GM08714 (cell line): ENCODE measurements at regions not wholly inside any gene's neighbourhood (a gene's known extent, or its start where the extent isn't known, plus 50 kb on each side); places are given as distances from the start of the nearest gene placed in this dataset.

Source experiments
- H3K4me3 ChIP-seq: fragments of 200-500 bp; sonication (Bioruptor generic); 2 replicates; pipeline ENCODE4 v1.5.1; 2014; ENCODE audit warnings: mild to moderate bottlenecking, low read length, inconsistent platforms
- ZNF274 ChIP-seq: IDR thresholded peaks from 2 replicates; pipeline ENCODE4 v1.6.1; 2012; ENCODE audit warnings: mild to moderate bottlenecking, low read depth, low read length

DNA sequence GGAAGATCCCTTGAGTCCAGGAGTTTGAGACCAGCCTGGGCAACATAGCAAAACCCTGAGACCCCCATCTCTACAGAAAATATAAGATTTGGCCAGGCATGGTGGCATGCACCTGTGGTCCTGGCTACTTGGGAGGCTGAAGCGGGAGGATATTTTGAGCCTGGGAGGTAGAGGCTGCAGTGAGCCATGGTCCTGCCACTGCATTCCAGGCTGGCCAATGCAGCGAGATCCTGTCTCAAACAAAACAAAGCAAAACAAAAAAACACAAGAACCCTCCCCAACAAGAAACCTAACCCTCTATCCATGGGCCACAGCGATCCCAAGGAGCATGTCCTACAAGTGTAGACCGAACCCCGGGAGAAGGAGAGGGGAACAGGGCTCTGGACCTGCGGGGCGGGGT is 133.3 kb downstream of the MGAT5B start:
- TF ChIP-seq ZNF274 = no peak

DNA sequence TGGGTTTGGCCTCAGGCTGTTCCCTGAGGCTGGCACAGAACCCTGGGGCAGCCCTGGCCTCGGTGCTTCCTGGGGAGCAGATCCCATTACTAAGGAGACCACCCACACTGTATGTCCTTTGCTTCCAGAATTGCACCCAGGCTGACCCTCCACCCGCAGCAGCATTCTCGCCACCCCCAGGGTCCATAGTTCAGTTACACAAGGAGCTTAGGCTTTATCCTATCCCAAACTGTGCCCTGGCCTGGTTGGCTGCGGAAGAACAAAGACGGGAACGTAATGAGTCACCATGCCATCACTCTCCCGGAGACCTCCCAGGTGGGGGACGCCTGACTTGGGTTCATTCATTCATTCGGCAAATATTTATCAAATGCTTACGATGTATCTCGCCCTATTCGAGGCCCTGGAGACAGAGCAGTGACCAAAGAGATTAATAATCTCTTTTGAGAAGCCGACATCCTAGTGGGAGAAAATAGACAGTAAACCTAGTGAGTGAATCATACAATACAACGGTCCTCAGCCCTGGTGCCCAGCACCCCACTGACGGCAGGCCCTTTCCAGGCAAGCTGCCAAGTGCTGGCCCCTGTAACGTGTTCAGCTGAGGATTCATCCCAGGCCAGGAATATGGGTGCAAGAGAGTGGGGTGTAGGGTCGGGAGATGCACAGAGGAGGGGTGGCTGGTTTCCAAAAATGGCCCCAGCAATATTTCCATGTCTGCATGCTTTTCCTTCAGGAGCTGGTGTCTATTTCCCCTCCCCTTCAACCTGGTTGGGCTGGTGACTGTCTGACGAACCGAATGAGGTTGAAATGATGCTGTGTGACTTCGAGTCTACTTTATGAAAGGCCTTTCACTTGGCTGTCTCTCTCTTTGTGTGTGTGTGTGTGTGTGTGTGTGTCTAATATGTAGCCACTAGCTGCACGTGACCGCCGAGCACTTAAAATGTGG is 134.2 kb downstream of the MGAT5B start:
- no peak for TF ChIP-seq ZNF274
- H3K4me3 ChIP-seq = no peak overlapping the region

More for the DNA sequence above, 133.3 kb downstream of the MGAT5B start:
- H3K4me3 ChIP-seq = no peak overlapping the region

DNA sequence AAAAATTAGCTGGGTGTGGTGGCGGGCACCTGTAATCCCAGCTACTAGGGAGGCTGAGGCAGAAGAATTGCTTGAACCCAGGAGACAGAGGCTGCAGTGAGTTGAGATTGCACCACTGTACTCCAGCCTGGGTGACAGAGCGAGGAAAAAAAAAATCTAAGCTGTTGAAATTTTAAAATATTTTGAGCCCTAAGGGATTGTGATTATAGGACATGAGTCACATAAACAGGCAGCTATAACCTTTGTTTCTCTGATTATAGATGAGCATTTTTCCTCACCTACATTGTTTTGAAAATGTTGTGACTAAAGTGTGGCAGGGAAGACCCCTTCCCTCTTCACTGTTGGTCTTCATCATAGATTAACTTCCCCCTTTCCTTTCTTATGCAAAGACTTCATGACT is 135.5 kb downstream of the MGAT5B start:
- TF ChIP-seq ZNF274 = no peak
- no peak overlapping the region for H3K4me3 ChIP-seq

DNA sequence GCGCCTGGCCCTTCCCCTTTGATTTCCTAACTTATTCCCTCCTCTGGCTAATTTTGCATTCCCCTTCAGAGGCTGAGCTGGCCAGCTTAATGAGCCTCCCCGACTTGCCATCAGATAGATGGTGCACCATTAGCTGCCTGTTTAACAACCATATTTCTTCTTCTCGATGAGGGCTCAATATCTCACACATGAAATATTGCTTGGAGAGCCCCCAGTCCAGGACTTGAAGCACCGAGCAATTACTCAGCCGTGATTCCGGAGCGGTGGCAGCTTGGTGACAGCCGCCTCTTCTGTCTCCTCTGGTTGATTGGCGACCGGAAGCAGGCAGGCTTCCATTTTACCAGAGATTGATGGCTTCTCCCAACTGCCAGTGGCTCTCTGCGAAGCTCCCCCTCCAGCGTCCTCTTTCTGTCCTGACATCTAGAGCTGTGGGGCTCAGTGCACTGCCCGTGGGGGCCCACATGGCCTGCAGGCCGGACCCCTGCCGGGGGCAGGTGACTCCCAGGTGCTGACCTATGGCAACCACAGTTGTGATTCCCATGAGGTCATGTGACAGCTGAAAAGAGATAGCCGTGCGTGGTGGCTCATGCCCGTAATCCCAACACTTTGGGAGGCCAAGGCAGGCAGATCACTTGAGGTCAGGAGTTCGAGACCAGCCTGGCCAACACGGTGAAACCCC is 133.7 kb upstream of the SEC14L1 start:
- TF ChIP-seq ZNF274 = no peak
- H3K4me3 ChIP-seq = no peak overlapping the region

DNA sequence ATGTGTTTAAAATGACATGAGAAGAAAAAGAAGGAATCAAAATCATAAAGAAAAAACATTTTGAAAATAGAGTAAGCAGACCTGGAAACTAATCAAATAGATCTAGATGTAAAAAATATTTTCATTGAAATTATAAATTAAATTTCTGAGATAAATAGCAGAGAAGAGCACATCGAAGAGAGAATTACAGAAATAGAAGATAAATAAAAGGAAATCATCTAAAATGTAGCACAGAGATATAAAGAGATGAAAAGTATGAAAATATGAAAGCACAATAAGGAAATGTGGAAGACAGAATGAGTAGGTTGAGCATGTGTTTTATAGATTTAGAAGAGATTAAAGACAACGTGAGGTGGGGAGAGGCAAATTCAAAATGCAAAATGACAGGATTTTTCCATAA is 130.9 kb upstream of the SEC14L1 start:
- H3K4me3 ChIP-seq = no peak overlapping the region
- no peak for TF ChIP-seq ZNF274

DNA sequence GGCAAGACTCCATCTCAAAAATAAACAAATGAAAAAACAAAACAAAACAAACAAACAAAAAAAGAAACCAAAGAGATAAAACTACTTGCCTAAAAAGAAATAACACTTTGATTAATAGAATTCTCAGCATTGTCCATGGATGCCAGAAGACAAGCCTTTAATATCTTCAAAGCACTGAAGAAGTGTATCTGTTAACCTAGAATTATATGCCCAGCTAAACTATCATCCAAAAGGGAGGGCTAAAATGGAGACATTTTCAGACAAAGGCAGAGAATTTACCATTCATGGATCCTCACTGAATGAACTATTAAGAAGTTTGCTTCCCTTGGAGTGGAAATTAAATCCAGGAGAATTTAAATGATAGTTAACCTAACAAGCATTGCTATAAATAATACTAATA is 130.1 kb upstream of the SEC14L1 start:
- no peak overlapping the region for H3K4me3 ChIP-seq
- TF ChIP-seq ZNF274 = no peak

DNA sequence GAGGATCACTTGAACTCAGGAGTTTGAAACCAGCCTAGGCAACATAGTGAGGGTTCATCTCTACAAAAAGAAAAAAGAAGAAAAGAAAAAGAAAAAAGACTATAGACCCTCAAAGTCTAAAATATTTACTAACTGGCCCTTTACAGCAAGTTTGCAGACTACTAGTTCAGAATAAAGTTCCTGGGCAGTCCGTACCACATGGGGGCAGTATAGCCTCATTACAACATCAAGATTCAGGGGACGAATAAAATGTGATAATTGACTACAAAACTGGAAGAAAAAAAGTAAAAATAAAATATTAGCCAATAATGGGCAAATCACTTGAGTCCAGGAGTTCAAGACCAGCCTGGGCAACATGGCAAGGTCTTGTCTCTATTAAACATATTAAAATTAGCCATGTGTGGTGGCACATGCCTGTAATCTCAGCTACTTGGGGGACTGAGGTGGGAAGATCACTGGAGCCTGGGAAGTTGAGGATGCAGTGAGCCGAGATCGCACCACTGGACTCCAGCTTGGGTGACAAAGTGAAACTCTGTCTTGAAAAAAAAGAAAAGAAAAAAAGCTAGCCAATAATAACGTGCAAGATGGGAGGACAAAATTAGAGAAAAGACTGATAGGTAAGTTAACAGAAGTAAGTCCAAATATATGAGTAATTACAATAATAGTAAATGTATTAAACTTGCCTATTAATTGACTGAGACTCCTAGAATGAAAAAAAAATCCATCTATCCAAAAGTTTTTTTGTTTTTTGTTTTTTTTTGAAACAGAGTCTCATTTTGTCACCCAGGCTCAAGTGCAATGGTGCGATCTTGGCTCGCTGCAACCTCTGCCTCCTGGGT is 129.4 kb upstream of the SEC14L1 start:
- no peak overlapping the region for H3K4me3 ChIP-seq
- TF ChIP-seq ZNF274 = no peak

DNA sequence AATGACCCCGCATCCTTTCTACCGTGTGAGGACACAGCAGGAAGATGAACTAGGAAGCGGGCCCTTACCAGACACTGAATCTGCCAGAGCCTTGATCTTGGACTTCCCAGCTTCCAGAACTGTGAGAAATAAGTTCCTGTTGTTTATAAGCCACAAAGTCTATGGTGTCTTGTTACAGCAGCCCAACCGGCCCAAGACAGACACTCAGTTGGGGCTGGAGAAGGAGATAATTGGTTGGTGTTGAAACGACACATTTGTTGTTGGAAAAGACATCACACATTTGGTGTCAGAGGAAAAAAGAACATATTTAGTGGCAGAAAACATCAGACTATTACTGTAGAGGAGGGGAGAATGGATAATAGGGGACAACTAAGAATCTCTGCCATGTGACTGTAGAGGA is 122.3 kb upstream of the SEC14L1 start:
- TF ChIP-seq ZNF274 = no peak

DNA sequence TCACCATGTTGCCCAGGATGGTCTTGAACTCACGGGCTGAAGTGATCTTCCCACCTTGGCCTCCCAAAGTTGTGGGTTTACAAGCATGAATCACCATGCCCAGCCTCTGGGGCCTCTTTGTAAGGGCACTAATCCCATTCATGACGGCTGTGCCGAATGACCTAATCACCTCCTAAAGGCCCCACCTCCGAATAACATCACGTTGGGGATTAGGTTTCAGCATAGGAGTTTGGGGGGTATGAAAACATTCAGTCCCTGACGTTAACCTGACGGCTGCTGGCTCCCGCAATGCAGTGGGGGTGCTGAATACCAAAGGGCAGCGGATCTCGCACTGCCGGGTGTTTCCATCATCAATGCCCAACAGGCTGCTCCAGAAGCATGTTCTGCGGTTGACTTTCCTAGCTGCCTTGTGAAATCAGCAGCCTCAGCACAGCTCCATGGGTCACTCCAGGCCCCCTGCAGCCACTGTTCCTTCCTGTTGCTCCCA is 120.8 kb upstream of the SEC14L1 start:
- H3K4me3 ChIP-seq = no peak overlapping the region
- TF ChIP-seq ZNF274 = no peak

More for the DNA sequence above, 122.3 kb upstream of the SEC14L1 start:
- no peak overlapping the region for H3K4me3 ChIP-seq

DNA sequence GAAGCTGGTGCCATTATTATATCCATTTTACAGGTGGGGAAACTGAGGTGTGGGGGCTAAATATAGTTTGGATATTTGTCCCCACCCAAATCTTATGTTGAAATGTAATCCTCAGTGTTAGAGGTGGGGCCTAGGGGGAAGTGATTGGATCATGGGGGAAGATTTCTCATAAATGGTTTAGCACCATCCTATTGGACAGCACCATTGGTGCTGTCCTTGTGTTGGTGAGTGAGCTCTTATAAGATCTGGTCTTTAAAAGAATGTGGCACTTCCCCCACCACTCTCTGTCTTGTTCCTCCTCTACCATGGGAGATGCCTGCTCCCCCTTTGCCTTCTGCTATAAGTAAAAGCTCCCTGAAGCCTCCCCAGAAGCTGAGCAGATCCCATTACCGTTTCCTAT is 119.8 kb upstream of the SEC14L1 start:
- no peak overlapping the region for H3K4me3 ChIP-seq
- TF ChIP-seq ZNF274 = no peak

DNA sequence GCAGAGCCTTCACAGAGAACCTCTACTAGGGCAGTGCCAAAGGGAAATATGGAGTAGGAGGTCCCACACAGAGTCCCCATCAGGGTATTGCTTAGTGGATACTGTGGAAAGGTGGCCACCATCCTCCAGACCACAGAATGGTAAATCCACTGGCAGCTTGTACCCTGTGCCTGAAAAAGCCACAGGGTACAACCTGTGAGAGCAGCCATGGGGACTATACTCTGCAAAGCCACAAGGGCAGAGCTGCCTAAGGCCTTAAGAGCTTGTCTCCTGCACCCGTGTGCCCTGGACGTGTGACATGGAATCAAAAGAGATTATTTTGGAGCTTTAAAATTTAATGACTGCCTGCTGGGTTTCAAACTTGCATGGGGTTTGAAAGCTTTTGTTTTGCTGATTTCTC is 118.0 kb upstream of the SEC14L1 start:
- no peak for TF ChIP-seq ZNF274
- H3K4me3 ChIP-seq = no peak overlapping the region

DNA sequence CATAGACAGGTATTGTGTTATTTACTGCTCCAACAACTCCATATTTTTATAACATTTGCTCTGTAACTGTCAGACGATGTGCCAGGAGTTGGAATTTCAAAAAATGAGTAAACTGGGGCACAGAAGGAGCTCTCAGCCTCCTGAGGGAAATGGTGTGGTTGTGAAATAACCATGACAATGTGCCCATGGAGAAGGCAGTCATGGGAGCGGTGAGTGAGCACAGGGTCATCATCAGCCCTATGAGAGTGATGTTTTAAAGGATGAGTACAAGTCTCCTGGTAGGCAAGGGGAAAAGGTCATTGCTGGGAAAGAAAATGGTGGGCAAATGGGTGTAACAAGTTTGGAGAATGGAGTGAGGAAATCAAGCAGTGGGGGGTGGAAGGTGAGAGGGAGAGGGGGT is 115.0 kb upstream of the SEC14L1 start:
- no peak for TF ChIP-seq ZNF274
- H3K4me3 ChIP-seq = no peak overlapping the region

DNA sequence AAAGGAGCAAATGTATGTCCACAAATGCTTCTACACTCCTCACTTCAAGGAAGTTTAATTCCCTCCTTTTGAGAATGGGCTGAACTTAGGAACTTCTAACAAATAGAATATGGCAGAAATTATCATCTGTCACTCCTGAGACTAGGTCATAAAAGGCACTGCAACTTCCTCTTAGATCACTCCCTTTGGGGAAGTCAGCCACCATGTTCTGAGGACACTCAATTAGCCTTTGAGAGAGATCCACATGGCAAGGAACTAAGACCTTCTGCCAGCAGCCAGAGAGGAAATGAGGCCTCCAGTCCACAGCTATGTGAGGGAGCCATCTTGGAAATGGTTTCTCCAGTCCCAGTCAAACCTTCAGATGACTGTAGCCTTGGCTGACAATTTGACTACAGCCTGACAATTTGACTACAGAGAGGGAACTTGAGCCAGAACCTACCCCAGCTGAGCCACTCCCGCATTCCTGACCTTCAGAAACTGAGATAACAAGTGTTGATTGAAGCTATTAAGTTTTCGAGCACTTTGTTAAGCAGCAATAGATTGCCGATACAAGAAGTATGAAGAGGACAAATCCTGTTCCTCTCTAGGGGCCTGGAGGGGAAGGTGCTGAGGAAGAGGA is 113.4 kb upstream of the SEC14L1 start:
- TF ChIP-seq ZNF274 = no peak
- H3K4me3 ChIP-seq = no peak overlapping the region

DNA sequence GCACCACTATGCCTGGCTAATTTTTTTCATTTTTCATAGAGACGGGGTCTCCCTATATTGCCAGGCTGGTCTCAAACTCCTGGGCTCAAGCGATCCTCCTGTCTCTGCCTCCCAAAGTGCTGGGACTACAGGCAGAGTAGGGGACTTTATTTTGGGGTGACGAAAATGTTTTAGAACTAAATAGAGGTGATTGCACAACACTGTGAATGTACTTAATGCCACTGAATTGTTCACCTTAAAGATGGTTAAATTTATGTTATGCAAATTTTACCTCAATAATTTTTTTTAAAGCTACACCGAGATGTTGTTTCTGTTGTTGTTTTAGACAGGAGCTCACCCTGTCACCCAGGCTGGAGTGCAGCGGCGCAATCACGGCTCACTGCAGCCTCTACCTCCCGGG is 111.9 kb upstream of the SEC14L1 start:
- no peak for TF ChIP-seq ZNF274

More for the DNA sequence above, 111.9 kb upstream of the SEC14L1 start:
- no peak overlapping the region for H3K4me3 ChIP-seq
